SU-DHL-6 (cell line): ENCODE measurements at regions not wholly inside any gene's neighbourhood (a gene's known extent, or its start where the extent isn't known, plus 50 kb on each side); places are given as distances from the start of the nearest gene placed in this dataset.

Source experiments
- CTCF ChIP-seq: fragments of 200-600 bp; sonication (generic); IDR thresholded peaks from one replicate; pipeline ENCODE4 v1.5.1; 2017; ENCODE audit warnings: antibody characterized with exemption, mild to moderate bottlenecking, low read length, moderate library complexity; ENCODE audit not compliant: insufficient read depth, poor library complexity, severe bottlenecking
- EZH2phosphoT487 ChIP-seq: fragments of 200-600 bp; sonication (generic), shearing (Covaris generic); conservative IDR thresholded peaks from 2 replicates; pipeline ENCODE4 v1.6.1; 2018; ENCODE audit warnings: mild to moderate bottlenecking, antibody characterized with exemption, low read length, moderate library complexity, mixed read lengths

GRCh38 chr3:127405791-127406190, 117.9 kb upstream of the PRR20G start:
- no peak for TF ChIP-seq CTCF
- no peak for TF ChIP-seq EZH2phosphoT487
